Mesodermal cell (in vitro differentiated cells): ENCODE measurements at regions not wholly inside any gene's neighbourhood (a gene's known extent, or its start where the extent isn't known, plus 50 kb on each side); places are given as distances from the start of the nearest gene placed in this dataset.

ENCODE experiments used
- H3K27ac ChIP-seq: 2 replicates; pipeline ENCODE4 v1.7.0; 2013; ENCODE audit warnings: mild to moderate bottlenecking, low read depth, low read length, moderate library complexity; ENCODE audit not compliant: severe bottlenecking
- H3K36me3 ChIP-seq: 2 replicates; pipeline ENCODE4 v1.7.1; 2013; ENCODE audit warnings: mild to moderate bottlenecking, low read length, moderate library complexity; ENCODE audit not compliant: control insufficient read depth, insufficient read depth
- H3K4me1 ChIP-seq: one replicate; pipeline ENCODE4 v1.7.1; 2013; ENCODE audit warnings: mild to moderate bottlenecking, low read length; ENCODE audit not compliant: insufficient read depth, control insufficient read depth, poor library complexity, severe bottlenecking
- H3K4me3 ChIP-seq: 2 replicates; pipeline ENCODE4 v1.7.0; 2013; ENCODE audit warnings: low read length, control low read depth, mild to moderate bottlenecking; ENCODE audit not compliant: insufficient read depth, poor library complexity, severe bottlenecking; ENCODE audit errors: extremely low read depth
- H3K9me3 ChIP-seq: 2 replicates; pipeline ENCODE4 v1.7.1; 2013; ENCODE audit warnings: mild to moderate bottlenecking, low read length, moderate library complexity; ENCODE audit not compliant: control insufficient read depth
- WGBS, 2 experiments: methylation state at CpG; one replicate each; pipeline ENCODE4 v1.1.5; 2013; ENCODE audit warnings: missing lambda C conversion rate in 2 of 2; ENCODE audit not compliant: insufficient coverage in 2 of 2; 5-methylcytosine and 5-hydroxymethylcytosine counted together

GRCh38 chr6:153525998-153526397 is 394.9 kb upstream of the RGS17 start:
- no peaks in the 10 kb centered on the region for H3K4me1 ChIP-seq
- no peak overlapping the region for H3K4me3 ChIP-seq
- H3K9me3 ChIP-seq, result no peaks in the 10 kb centered on the region
- H3K27ac ChIP-seq, result no peak overlapping the region
- no peaks in the 10 kb centered on the region for H3K36me3 ChIP-seq
- 100% methylated on average over 1 of the region's 1 CpG; no CpG with 5 or more reads in 1 of the 2 experiments for WGBS, 2 experiments

DNA sequence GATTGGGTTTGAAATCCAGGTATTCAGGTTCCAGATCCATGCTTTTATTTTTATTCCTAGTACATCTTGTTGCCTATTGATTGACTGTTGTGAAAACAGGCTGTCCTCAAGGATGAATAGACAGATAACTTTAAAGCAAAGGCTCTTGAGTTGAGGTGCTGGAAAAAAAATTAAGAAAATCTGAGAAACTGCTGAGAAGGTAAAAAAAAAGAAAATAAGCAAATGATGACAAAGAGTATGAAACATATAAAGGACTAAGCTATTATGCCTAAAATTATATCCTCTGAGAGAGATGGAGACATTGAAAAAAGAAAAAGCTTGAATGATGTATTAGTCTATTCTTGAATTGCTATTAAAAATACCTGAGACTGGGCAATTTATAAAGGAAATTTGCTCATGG is 392.3 kb upstream of the RGS17 start:
- no peaks in the 10 kb centered on the region for H3K9me3 ChIP-seq
- H3K36me3 ChIP-seq, result no peaks in the 10 kb centered on the region
- no peaks in the 10 kb centered on the region for H3K4me1 ChIP-seq
- H3K4me3 ChIP-seq, result no peak overlapping the region
- no peak overlapping the region for H3K27ac ChIP-seq

GRCh38 chr6:153511896-153512496 is 380.9 kb upstream of the RGS17 start:
- 62 to 86% methylated on average over 1 of the region's 2 CpGs for WGBS, 2 experiments
- Histone ChIP-seq H3K9me3 (no peaks in the 10 kb centered on the region), H3K36me3 (no peaks in the 10 kb centered on the region), H3K27ac (no peak overlapping the region), H3K4me1 (no peaks in the 10 kb centered on the region), H3K4me3 (no peak overlapping the region)

- WGBS, 2 experiments, result no CpG with 5 or more reads among the region's 4 CpGs
- Histone ChIP-seq H3K9me3 (no peaks in the 10 kb centered on the region), H3K4me3 (no peak overlapping the region), H3K4me1 (no peaks in the 10 kb centered on the region), H3K27ac (no peak overlapping the region), H3K36me3 (no peaks in the 10 kb centered on the region)
These were observed 372.7 kb upstream of the RGS17 start for GRCh38 chr6:153503810-153504209.

GRCh38 chr6:153493501-153493900 is 362.4 kb upstream of the RGS17 start:
- WGBS, 2 experiments, result 96 to 100% methylated on average over 1 to 2 of the region's 2 CpGs
- Histone ChIP-seq H3K27ac (no peak overlapping the region), H3K36me3 (no peaks in the 10 kb centered on the region), H3K9me3 (peaks cover 2% of the 10 kb centered on the region), H3K4me1 (peaks cover 3% of the 10 kb centered on the region), H3K4me3 (no peak overlapping the region)

GRCh38 chr6:153489479-153489878 is 358.4 kb upstream of the RGS17 start:
- H3K4me3 ChIP-seq, result no peak overlapping the region
- WGBS, 2 experiments, result 88 to 94% methylated on average over 2 to 3 of the region's 4 CpGs

DNA sequence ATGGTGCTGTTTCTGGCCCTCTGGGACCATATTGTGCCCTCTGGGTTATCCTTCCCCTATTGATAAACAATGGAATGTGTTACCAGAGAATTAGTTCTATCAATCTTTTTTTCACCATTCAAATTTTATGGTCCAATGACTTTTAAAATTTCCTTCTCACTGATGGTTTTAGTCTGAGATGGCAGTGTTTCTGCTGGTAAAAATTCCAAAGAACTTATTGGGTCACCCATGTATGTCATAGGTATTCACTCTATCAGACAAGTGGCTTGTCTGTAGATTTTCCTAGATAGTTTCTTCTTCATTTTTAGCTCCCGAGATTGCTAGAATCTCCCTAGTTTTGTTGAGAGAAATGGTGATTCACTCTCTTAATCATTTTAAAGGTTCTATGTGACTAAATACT is 357.2 kb upstream of the RGS17 start:
- peaks cover 8% of the 10 kb centered on the region for H3K9me3 ChIP-seq
- H3K4me1 ChIP-seq, result peaks cover 3% of the 10 kb centered on the region
- no peaks in the 10 kb centered on the region for H3K36me3 ChIP-seq
- no peak overlapping the region for H3K4me3 ChIP-seq
- H3K27ac ChIP-seq, result no peak overlapping the region
- no CpG with 5 or more reads among the region's 1 CpG for WGBS, 2 experiments

More at GRCh38 chr6:153489479-153489878, 358.4 kb upstream of the RGS17 start:
- Histone ChIP-seq H3K27ac (no peak overlapping the region), H3K36me3 (no peaks in the 10 kb centered on the region), H3K4me1 (peaks cover 3% of the 10 kb centered on the region), H3K9me3 (peaks cover 8% of the 10 kb centered on the region)

DNA sequence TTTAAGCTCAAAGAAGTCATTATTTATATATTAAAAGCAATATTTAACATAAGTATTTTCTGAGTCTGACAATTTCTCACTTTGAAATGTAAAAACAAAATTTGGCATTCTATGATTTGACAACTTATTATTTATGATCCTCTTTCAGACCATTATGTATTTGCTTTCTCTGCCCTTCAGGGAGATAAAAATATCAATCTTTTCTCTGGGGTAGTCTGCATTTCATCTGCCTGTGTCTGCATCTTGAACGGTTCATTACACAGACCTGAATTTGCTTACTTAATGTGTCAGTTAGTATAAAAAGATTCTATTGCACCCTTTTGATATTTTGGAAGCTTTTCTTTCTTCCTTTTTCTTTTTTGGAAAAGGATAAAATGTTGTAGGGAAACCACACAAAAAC is 354.0 kb upstream of the RGS17 start:
- Histone ChIP-seq H3K4me1 (no peaks in the 10 kb centered on the region), H3K27ac (no peak overlapping the region), H3K36me3 (no peaks in the 10 kb centered on the region), H3K9me3 (peaks cover 8% of the 10 kb centered on the region), H3K4me3 (no peak overlapping the region)
- no CpG with 5 or more reads among the region's 1 CpG for WGBS, 2 experiments

- no peaks in the 10 kb centered on the region for H3K36me3 ChIP-seq
- H3K4me3 ChIP-seq, result no peak overlapping the region
- H3K9me3 ChIP-seq, result peaks cover 8% of the 10 kb centered on the region
- 83% methylated on average over 1 of the region's 1 CpG; no CpG with 5 or more reads in 1 of the 2 experiments for WGBS, 2 experiments
- no peak overlapping the region for H3K27ac ChIP-seq
- H3K4me1 ChIP-seq, result no peaks in the 10 kb centered on the region
These were observed 353.0 kb upstream of the RGS17 start for GRCh38 chr6:153484056-153484455.

DNA sequence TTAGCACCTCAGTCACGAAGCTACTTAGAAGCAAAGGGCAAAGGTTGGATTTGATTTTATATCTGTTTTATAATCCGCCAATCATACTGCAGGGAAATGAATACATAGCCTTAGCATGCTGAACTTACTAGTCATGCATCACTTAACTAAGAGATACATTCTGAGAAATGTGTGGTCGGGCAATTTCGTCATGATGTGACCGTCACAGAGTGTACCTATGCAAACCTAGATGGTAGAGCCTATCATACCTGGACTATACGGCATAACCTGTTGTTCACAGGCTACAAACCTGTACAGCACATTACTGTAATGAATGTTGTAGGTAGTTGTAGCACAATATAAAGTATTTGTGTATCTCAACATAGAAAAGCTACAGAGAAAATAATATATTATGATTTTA is 345.2 kb upstream of the RGS17 start:
- Histone ChIP-seq H3K4me1 (no peaks in the 10 kb centered on the region), H3K27ac (no peak overlapping the region), H3K36me3 (no peaks in the 10 kb centered on the region), H3K4me3 (no peak overlapping the region), H3K9me3 (no peaks in the 10 kb centered on the region)
- 93 to 100% methylated on average over 2 to 3 of the region's 6 CpGs for WGBS, 2 experiments

GRCh38 chr6:153465050-153465449 is 334.0 kb upstream of the RGS17 start:
- H3K27ac ChIP-seq, result no peak overlapping the region

More at GRCh38 chr6:153465050-153465449, 334.0 kb upstream of the RGS17 start:
- H3K36me3 ChIP-seq, result no peaks in the 10 kb centered on the region
- no peak overlapping the region for H3K4me3 ChIP-seq
- no peaks in the 10 kb centered on the region for H3K9me3 ChIP-seq
- no CpG with 5 or more reads among the region's 2 CpGs for WGBS, 2 experiments
- H3K4me1 ChIP-seq, result no peaks in the 10 kb centered on the region
